SK-N-SH (cell line): ENCODE measurements at regions not wholly inside any gene's neighbourhood (a gene's known extent, or its start where the extent isn't known, plus 50 kb on each side); places are given as distances from the start of the nearest gene placed in this dataset.

Source experiments
- CTCF ChIA-PET: fragments of 300-600, 350-600 bp; formaldehyde crosslinking; extraction: SDS; loops from one replicate; lab custom pipeline; 2021; lab: Yijun Ruan, JAX
- POLR2A ChIA-PET: fragments of 350-600 bp; sonication (Branson Sonifier 250); formaldehyde crosslinking; extraction: SDS; loops from one replicate; lab custom pipeline; 2020; ENCODE audit warnings: antibody characterized with exemption, inconsistent platforms; lab: Yijun Ruan, JAX
- DNase-seq: peaks from one replicate; pipeline ENCODE4 v3.0.0; 2012
- H2AFZ ChIP-seq: fragments of 200-600 bp; sonication (generic); 2 replicates; pipeline ENCODE4 v1.8.1; 2016; ENCODE audit warnings: antibody characterized with exemption, mild to moderate bottlenecking, low read depth
- H3F3A ChIP-seq: fragments of 200-600 bp; sonication (generic); replicated peaks from 2 replicates; pipeline ENCODE3; 2016; ENCODE audit warnings: antibody characterized with exemption, mild to moderate bottlenecking; ENCODE audit not compliant: insufficient read depth
- H3K27ac ChIP-seq, 2 experiments: fragments of 200-500 bp in 1 of 2; fragments of 200-600 bp in 1 of 2; sonication (Bioruptor generic) in 1 of 2; sonication (generic), shearing (Covaris generic) in 1 of 2; 2 replicates each; pipeline versions ENCODE4 v1.5.1 to v1.6.1; 2014 to 2016; ENCODE audit warnings: low read depth in 2 of 2, inconsistent platforms in 1 of 2, low read length in 1 of 2, mild to moderate bottlenecking in 1 of 2, mixed read lengths in 1 of 2
- H3K27me3 ChIP-seq: fragments of 200-600 bp; sonication (generic), shearing (Covaris generic); 2 replicates; pipeline ENCODE4 v1.6.1; 2016; ENCODE audit warnings: mixed run types; ENCODE audit not compliant: insufficient read depth
- H3K36me3 ChIP-seq, 2 experiments: fragments of 200-500 bp in 1 of 2; fragments of 200-600 bp in 1 of 2; sonication (Bioruptor generic) in 1 of 2; sonication (generic) in 1 of 2; replicated peaks in 1 of 2; 2 replicates each; pipeline versions ENCODE3 to v1.5.1; 2014 to 2016; ENCODE audit warnings: low read length in 1 of 2, mild to moderate bottlenecking in 1 of 2; ENCODE audit not compliant: insufficient read depth in 2 of 2, control insufficient read depth in 1 of 2
- H3K4me1 ChIP-seq, 2 experiments: fragments of 200-500 bp in 1 of 2; fragments of 200-600 bp in 1 of 2; sonication (Bioruptor generic) in 1 of 2; sonication (generic), shearing (Covaris generic) in 1 of 2; 2 replicates each; pipeline versions ENCODE4 v1.5.1 to v1.6.1; 2014 to 2016; ENCODE audit warnings: low read depth in 1 of 2, low read length in 1 of 2, mixed run types in 1 of 2; ENCODE audit not compliant: insufficient read depth in 2 of 2, control insufficient read depth in 1 of 2
- H3K4me2 ChIP-seq: fragments of 200-600 bp; sonication (generic), shearing (Covaris generic); 2 replicates; pipeline ENCODE4 v1.6.1; 2017; ENCODE audit warnings: mixed run types
- H3K4me3 ChIP-seq, 2 experiments: fragments of 200-500 bp in 1 of 2; fragments of 200-600 bp in 1 of 2; sonication (Bioruptor generic) in 1 of 2; sonication (generic), shearing (Covaris generic) in 1 of 2; 2 replicates each; pipeline versions ENCODE4 v1.5.1 to v1.8.1; 2014 to 2016; ENCODE audit warnings: low read depth in 2 of 2, inconsistent platforms in 1 of 2, low read length in 1 of 2, mild to moderate bottlenecking in 1 of 2, mixed read lengths in 1 of 2, moderate library complexity in 1 of 2
- H3K79me2 ChIP-seq: fragments of 200-600 bp; sonication (generic); 2 replicates; pipeline ENCODE4 v1.8.1; 2017; ENCODE audit warnings: mild to moderate bottlenecking; ENCODE audit not compliant: insufficient read depth
- H3K9ac ChIP-seq: fragments of 200-600 bp; sonication (generic); 2 replicates; pipeline ENCODE4 v1.6.1; 2017; ENCODE audit warnings: mixed run types
- H3K9me2 ChIP-seq: fragments of 200-600 bp; sonication (generic); 2 replicates; pipeline ENCODE4 v1.6.1; 2017; ENCODE audit warnings: mixed run types
- H3K9me3 ChIP-seq: fragments of 200-600 bp; sonication (generic); 2 replicates; pipeline ENCODE4 v1.6.1; 2017; ENCODE audit warnings: mixed run types, mild to moderate bottlenecking, moderate library complexity
- H4K20me1 ChIP-seq: fragments of 200-600 bp; sonication (generic); 2 replicates; pipeline ENCODE4 v1.6.1; 2017; ENCODE audit warnings: mild to moderate bottlenecking, mixed run types; ENCODE audit not compliant: insufficient read depth
- EP300 ChIP-seq, 2 experiments: IDR thresholded peaks; 2 replicates each; pipeline versions ENCODE4 v1.4.0 to v1.6.1; 2012; ENCODE audit warnings: borderline replicate concordance in 1 of 2, low read depth in 1 of 2, low read length in 1 of 2
- FOXJ3 ChIP-seq: sonication (generic); formaldehyde crosslinking; IDR thresholded peaks from 2 replicates; pipeline ENCODE4 v1.5.1; 2020; ENCODE audit warnings: mild to moderate bottlenecking, missing genetic modification reagents
- FOXM1 ChIP-seq: IDR thresholded peaks from 2 replicates; pipeline ENCODE4 v1.4.0; 2012; ENCODE audit warnings: low read depth, mild to moderate bottlenecking
- GABPA ChIP-seq: IDR thresholded peaks from 2 replicates; pipeline ENCODE4 v1.4.0; 2012; ENCODE audit warnings: low read depth, mild to moderate bottlenecking
- JUND ChIP-seq: IDR thresholded peaks from 2 replicates; pipeline ENCODE4 v1.4.0; 2012
- NFIC ChIP-seq: IDR thresholded peaks from 2 replicates; pipeline ENCODE4 v1.4.0; 2012; ENCODE audit warnings: borderline replicate concordance
- NRF1 ChIP-seq: IDR thresholded peaks from 2 replicates; pipeline ENCODE4 v1.6.1; 2012; ENCODE audit warnings: low read depth, mild to moderate bottlenecking, low read length
- POLR2AphosphoS5 ChIP-seq: IDR thresholded peaks from 2 replicates; pipeline ENCODE4 v1.6.1; 2012; ENCODE audit warnings: low read depth, low read length
- SIN3A ChIP-seq: IDR thresholded peaks from 2 replicates; pipeline ENCODE4 v1.6.1; 2012; ENCODE audit warnings: low read depth, mild to moderate bottlenecking, low read length, moderate library complexity, borderline replicate concordance
- TCF12 ChIP-seq: IDR thresholded peaks from 2 replicates; pipeline ENCODE4 v1.4.0; 2012
- WGBS: methylation state at CpG from one replicate; pipeline ENCODE4 v1.1.6; 2017; ENCODE audit warnings: low lambda C conversion rate; 5-methylcytosine and 5-hydroxymethylcytosine counted together
- TF ChIP-seq, protein P1 (sequence below): IDR thresholded peaks from 2 replicates; pipeline ENCODE4 v1.4.0; 2012; ENCODE audit warnings: low read depth, borderline replicate concordance
- TF ChIP-seq, protein P2 (sequence below): fragments of 150-350 bp; IDR thresholded peaks from 2 replicates; pipeline ENCODE4 v1.6.1; 2017; ENCODE audit warnings: antibody characterized with exemption, low read length, low read depth, borderline replicate concordance

DNA sequence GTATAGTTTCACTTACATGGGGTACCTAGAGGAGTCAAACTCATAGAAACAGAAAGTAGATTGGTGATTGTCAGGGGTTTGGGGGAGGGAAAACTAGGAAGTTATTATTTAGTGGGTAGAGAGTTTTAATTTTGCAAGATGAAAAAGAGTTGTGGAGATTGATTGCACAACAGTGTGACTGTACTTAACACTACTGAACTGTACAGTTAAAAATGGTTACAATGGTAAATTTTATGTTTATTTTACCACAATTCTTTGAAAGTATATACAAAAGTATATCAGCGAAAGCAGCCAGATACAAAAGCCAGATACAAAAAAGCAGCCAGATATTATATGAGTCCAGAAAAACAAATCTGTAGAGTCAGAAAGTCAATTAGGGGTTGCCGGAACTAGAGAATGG, 247.6 kb downstream of the IPO8 start:
- no peak for TF ChIP-seq FOXM1
- TF ChIP-seq FOXJ3 (CRISPR knock-in tag): no peak
- TF ChIP-seq SIN3A: no peak
- TF ChIP-seq, protein P1, sequence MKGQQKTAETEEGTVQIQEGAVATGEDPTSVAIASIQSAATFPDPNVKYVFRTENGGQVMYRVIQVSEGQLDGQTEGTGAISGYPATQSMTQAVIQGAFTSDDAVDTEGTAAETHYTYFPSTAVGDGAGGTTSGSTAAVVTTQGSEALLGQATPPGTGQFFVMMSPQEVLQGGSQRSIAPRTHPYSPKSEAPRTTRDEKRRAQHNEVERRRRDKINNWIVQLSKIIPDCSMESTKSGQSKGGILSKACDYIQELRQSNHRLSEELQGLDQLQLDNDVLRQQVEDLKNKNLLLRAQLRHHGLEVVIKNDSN: no peak
- no peak overlapping the region for H3K4me2 ChIP-seq
- H3K9me3 ChIP-seq: no peaks in the 10 kb centered on the region
- H3K9ac ChIP-seq: no peak overlapping the region
- H3K36me3 ChIP-seq: no peaks in the 10 kb centered on the region
- 0 out of 2 replicates have a peak, but pooled peaks cover 5% of the 10 kb centered on the region for H3K27me3 ChIP-seq
- no peaks in the 10 kb centered on the region for H4K20me1 ChIP-seq
- H3K9me2 ChIP-seq: no peaks in the 10 kb centered on the region
- no peak overlapping the region for H2AFZ ChIP-seq
- 47% methylated on average over 2 of the region's 2 CpGs for whole genome bisulfite sequencing
- no peak overlapping the region for H3K4me3 ChIP-seq
- ChIA-PET CTCF (no interaction called here), POLR2A (no interaction called here)
- no peaks in the 10 kb centered on the region for H3K79me2 ChIP-seq
- no peaks in the 10 kb centered on the region for H3F3A ChIP-seq
- no peaks in the 10 kb centered on the region for H3K4me1 ChIP-seq
- H3K27ac ChIP-seq: no peak overlapping the region
- DNase-seq: no peak

DNA sequence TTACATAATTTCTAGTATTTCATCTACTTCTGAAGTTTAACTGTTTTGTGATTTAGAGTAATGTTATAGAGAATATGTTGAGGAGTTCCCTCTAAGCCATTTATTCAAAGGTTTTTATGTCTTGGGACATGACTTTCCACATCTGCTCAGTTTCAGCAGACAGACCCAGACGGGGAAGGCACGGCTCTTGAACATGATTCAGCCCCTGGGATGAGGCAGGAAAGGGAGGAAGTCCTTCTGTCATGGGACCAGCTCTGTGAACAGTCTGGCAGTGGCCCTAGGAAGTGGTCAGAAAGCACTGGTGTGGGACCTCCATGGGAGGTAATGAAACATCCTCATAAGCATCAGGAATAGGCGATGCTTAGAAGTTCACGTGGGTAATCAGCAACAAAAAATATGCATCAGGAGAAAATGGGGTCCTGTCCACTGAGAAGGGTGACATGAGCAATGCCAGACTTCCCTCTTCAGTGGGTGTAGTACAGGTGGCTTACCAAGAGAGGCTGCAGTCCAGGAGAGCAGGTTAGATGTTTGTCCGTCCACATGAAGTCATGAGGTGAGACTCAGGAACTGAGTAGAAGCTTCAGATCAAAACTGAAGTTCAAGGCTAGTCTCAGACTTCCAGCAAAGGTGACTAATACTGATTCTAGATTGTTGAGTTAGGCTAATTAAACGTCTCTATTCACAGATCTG, 248.5 kb downstream of the IPO8 start:
- H2AFZ ChIP-seq: no peak overlapping the region
- H3F3A ChIP-seq: no peaks in the 10 kb centered on the region
- H3K9ac ChIP-seq: no peak overlapping the region
- H3K4me1 ChIP-seq: no peaks in the 10 kb centered on the region
- H3K79me2 ChIP-seq: no peaks in the 10 kb centered on the region
- 0 out of 2 replicates have a peak, but pooled peaks cover 5% of the 10 kb centered on the region for H3K27me3 ChIP-seq
- H4K20me1 ChIP-seq: no peaks in the 10 kb centered on the region
- no peak overlapping the region for H3K4me3 ChIP-seq
- no peak overlapping the region for H3K4me2 ChIP-seq
- H3K27ac ChIP-seq: no peak overlapping the region
- TF ChIP-seq EP300 (IDR thresholded peaks at IDR 0.05; ENCODE audit: borderline replicate concordance in 1 of 2, low read depth in 1 of 2, low read length in 1 of 2) (no peak), GABPA (no peak), POLR2AphosphoS5 (no peak)
- TF ChIP-seq, all 33 proteins: peak for 0
- ChIA-PET CTCF (no interaction called here), POLR2A (no interaction called here)
- Histone ChIP-seq H3K9me2 (no peaks in the 10 kb centered on the region), H3K36me3 (no peaks in the 10 kb centered on the region), H3K9me3 (no peaks in the 10 kb centered on the region)
- DNase-seq: no peak
- 36% methylated on average over 6 of the region's 6 CpGs for WGBS

DNA sequence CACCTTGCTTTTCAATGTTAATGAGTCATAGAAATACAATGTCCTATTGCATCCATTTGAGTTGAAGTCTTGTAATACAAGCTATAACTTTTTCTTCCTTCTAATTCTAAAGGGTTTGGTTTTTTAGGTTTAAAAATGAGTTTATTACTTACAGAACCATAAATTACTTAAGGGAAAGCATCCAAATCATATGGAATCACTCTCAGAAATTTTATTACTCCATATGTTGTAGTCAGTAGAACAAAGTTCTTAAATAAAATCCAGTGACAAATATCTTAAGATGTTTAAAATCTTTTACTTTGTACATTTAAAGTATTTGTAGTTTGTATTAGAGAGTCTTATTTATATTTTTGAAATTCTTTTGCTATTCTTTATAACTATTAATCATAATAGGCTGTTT, 253.2 kb downstream of the IPO8 start:
- H3K27me3 ChIP-seq: 0 out of 2 replicates have a peak, but pooled peaks cover 5% of the 10 kb centered on the region
- no peak overlapping the region for H3K4me2 ChIP-seq
- TF ChIP-seq NRF1: no peak
- no peak for TF ChIP-seq NFIC
- TF ChIP-seq EP300 (IDR thresholded peaks at IDR 0.05; ENCODE audit: borderline replicate concordance in 1 of 2, low read depth in 1 of 2, low read length in 1 of 2): no peak
- TF ChIP-seq, protein P2, sequence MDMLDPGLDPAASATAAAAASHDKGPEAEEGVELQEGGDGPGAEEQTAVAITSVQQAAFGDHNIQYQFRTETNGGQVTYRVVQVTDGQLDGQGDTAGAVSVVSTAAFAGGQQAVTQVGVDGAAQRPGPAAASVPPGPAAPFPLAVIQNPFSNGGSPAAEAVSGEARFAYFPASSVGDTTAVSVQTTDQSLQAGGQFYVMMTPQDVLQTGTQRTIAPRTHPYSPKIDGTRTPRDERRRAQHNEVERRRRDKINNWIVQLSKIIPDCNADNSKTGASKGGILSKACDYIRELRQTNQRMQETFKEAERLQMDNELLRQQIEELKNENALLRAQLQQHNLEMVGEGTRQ: no peak
- no peak for TF ChIP-seq TCF12
- TF ChIP-seq JUND: no peak
- no peak overlapping the region for H3K9ac ChIP-seq
- H2AFZ ChIP-seq: no peak overlapping the region
- ChIA-PET POLR2A (no interaction called here), CTCF (no interaction called here)
- no peaks in the 10 kb centered on the region for H3K9me3 ChIP-seq
- no peaks in the 10 kb centered on the region for H4K20me1 ChIP-seq
- H3K27ac ChIP-seq: no peak overlapping the region
- H3K4me1 ChIP-seq: peaks cover 0 to 8% of the 10 kb centered on the region in 2 experiments; a peak in 2 of 4 replicates
- no peak overlapping the region for H3K4me3 ChIP-seq
- no peaks in the 10 kb centered on the region for H3K9me2 ChIP-seq
- DNase-seq: no peak
- H3F3A ChIP-seq: no peaks in the 10 kb centered on the region
- H3K79me2 ChIP-seq: no peaks in the 10 kb centered on the region
- no peaks in the 10 kb centered on the region for H3K36me3 ChIP-seq
